A549 (cell line): ENCODE measurements at regions not wholly inside any gene's neighbourhood (a gene's known extent, or its start where the extent isn't known, plus 50 kb on each side); places are given as distances from the start of the nearest gene placed in this dataset.

Experiments
- CBX2 ChIP-seq: fragments of 200-600 bp; sonication (generic); IDR thresholded peaks from 2 replicates; pipeline ENCODE4 v1.6.1; 2016; ENCODE audit warnings: low read depth, mild to moderate bottlenecking, borderline replicate concordance
- CTCF ChIP-seq: fragments of >200 bp; sonication (Bioruptor Twin); formaldehyde crosslinking; IDR thresholded peaks from 3 replicates; pipeline ENCODE4 v1.5.1; 2016
- GATA3 ChIP-seq: IDR thresholded peaks from 2 replicates; pipeline ENCODE4 v1.6.1; 2012; ENCODE audit warnings: borderline replicate concordance
- NPAS2 ChIP-seq: fragments of 250-450 bp; sonication (Bioruptor Pico); IDR thresholded peaks from 2 replicates; pipeline ENCODE4 v1.8.0; 2022; ENCODE audit warnings: mild to moderate bottlenecking, moderate library complexity, borderline replicate concordance

GRCh38 chr11:70494559-70495350 lies 96.4 kb downstream of the CTTN start:
- TF ChIP-seq CTCF (no peak), NPAS2 (CRISPR knock-in tag) (no peak), CBX2 (no peak), GATA3 (no peak)
